ENCODE measurements at regions not wholly inside any gene's neighbourhood (a gene's known extent, or its start where the extent isn't known, plus 50 kb on each side); places are given as distances from the start of the nearest gene placed in this dataset.

- intact Hi-C loops (cut with micrococcal nuclease; ENCODE audit: unreplicated experiment) = no loop called here
- Histone ChIP-seq H3K4me1 (replicated peaks; ENCODE audit: insufficient read depth) (peaks cover 3% of the 10 kb centered on the region), H3K9me2 (ENCODE audit: insufficient read depth) (0 out of 2 replicates have a peak, but pooled peaks cover 4% of the 10 kb centered on the region), H3K27me3 (ENCODE audit: insufficient read depth, low read depth) (no peaks in the 10 kb centered on the region), H3F3A (ENCODE audit: insufficient read depth, low read depth) (no peaks in the 10 kb centered on the region), H3K4me3 (no peak overlapping the region), H3K36me3 (ENCODE audit: low read depth) (no peaks in the 10 kb centered on the region), H2AFZ (no peak overlapping the region), H3K4me2 (no peak overlapping the region), H4K20me1 (ENCODE audit: insufficient read depth) (no peaks in the 10 kb centered on the region), H3K79me2 (ENCODE audit: low read depth) (no peaks in the 10 kb centered on the region), H3K27ac (no peak overlapping the region), H3K9me3 (ENCODE audit: insufficient read depth, low read depth) (no peaks in the 10 kb centered on the region)
- ChIA-PET POLR2A (ENCODE audit: unreplicated experiment) (no interaction called here), CTCF (no interaction called here)
- no peak for DNase-seq
- no peak for TF ChIP-seq CTCF (conservative IDR thresholded peaks at IDR 0.05)
- TF ChIP-seq EZH2 (IDR thresholded peaks at IDR 0.05; ENCODE audit: low read depth) = no peak
- no TSS peak for BruUV-seq (replicated peaks)
These were observed 710.2 kb upstream of the POM121L12 start for GRCh38 chr7:52325237-52325636.

- H3K9me2 ChIP-seq (ENCODE audit: insufficient read depth) = 0 out of 2 replicates have a peak, but pooled peaks cover 4% of the 10 kb centered on the region
- H3K4me2 ChIP-seq = no peak overlapping the region
- no peaks in the 10 kb centered on the region for H3K27me3 ChIP-seq (ENCODE audit: insufficient read depth, low read depth)
- ChIA-PET POLR2A (ENCODE audit: unreplicated experiment) (no interaction called here), CTCF (no interaction called here)
- no peak overlapping the region for H3K4me3 ChIP-seq
- no peaks in the 10 kb centered on the region for H4K20me1 ChIP-seq (ENCODE audit: insufficient read depth)
- TF ChIP-seq EZH2 (IDR thresholded peaks at IDR 0.05; ENCODE audit: low read depth) (no peak), CTCF (conservative IDR thresholded peaks at IDR 0.05) (no peak)
- H3K79me2 ChIP-seq (ENCODE audit: low read depth) = no peaks in the 10 kb centered on the region
- intact Hi-C loops (cut with micrococcal nuclease; ENCODE audit: unreplicated experiment) = no loop called here
- no peaks in the 10 kb centered on the region for H3K9me3 ChIP-seq (ENCODE audit: insufficient read depth, low read depth)
- H2AFZ ChIP-seq = no peak overlapping the region
- H3K27ac ChIP-seq = no peak overlapping the region
- DNase-seq = no peak
- no peaks in the 10 kb centered on the region; the same call in 1 of the 2 replicates for H3F3A ChIP-seq (ENCODE audit: insufficient read depth, low read depth)
- H3K4me1 ChIP-seq (replicated peaks; ENCODE audit: insufficient read depth) = peaks cover 7% of the 10 kb centered on the region; the same call in 1 of the 2 replicates
- no peaks in the 10 kb centered on the region for H3K36me3 ChIP-seq (ENCODE audit: low read depth)
- no TSS peak for BruUV-seq (replicated peaks)
These were observed 712.2 kb upstream of the POM121L12 start for GRCh38 chr7:52323202-52323746.

- no TSS peak for BruUV-seq (replicated peaks)
- peaks cover 7% of the 10 kb centered on the region; the same call in 1 of the 2 replicates for H3K4me1 ChIP-seq (replicated peaks; ENCODE audit: insufficient read depth)
- no peaks in the 10 kb centered on the region for H3K27me3 ChIP-seq (ENCODE audit: insufficient read depth, low read depth)
- DNase-seq = no peak
- H3K9me3 ChIP-seq (ENCODE audit: insufficient read depth, low read depth) = no peaks in the 10 kb centered on the region
- no peak overlapping the region for H2AFZ ChIP-seq
- no peaks in the 10 kb centered on the region for H3K36me3 ChIP-seq (ENCODE audit: low read depth)
- H4K20me1 ChIP-seq (ENCODE audit: insufficient read depth) = no peaks in the 10 kb centered on the region
- POLR2A ChIA-PET (ENCODE audit: unreplicated experiment) = no interaction called here
- H3K4me3 ChIP-seq = no peak overlapping the region
- H3K9me2 ChIP-seq (ENCODE audit: insufficient read depth) = 0 out of 2 replicates have a peak, but pooled peaks cover 4% of the 10 kb centered on the region
- CTCF ChIA-PET = no interaction called here
- H3K79me2 ChIP-seq (ENCODE audit: low read depth) = no peaks in the 10 kb centered on the region
- intact Hi-C loops (cut with micrococcal nuclease; ENCODE audit: unreplicated experiment) = no loop called here
- H3K27ac ChIP-seq = no peak overlapping the region
- H3K4me2 ChIP-seq = 0 out of 2 replicates have a peak overlapping the region, but pooled peaks have one; percentile 7
- no peaks in the 10 kb centered on the region; the same call in 1 of the 2 replicates for H3F3A ChIP-seq (ENCODE audit: insufficient read depth, low read depth)
- TF ChIP-seq EZH2 (IDR thresholded peaks at IDR 0.05; ENCODE audit: low read depth) (no peak), CTCF (conservative IDR thresholded peaks at IDR 0.05) (no peak)
These were observed 714.8 kb upstream of the POM121L12 start for GRCh38 chr7:52320610-52321009.
